Amygdala (tissue), 56 donors: ENCODE measurements at regions not wholly inside any gene's neighbourhood (a gene's known extent, or its start where the extent isn't known, plus 50 kb on each side); places are given as distances from the start of the nearest gene placed in this dataset.
"Not testable (repeated sequence)": the region's sequence is repeated elsewhere in the genome, so short reads cannot be mapped to it uniquely, and the experiment has no call there.

ENCODE experiments used
- DNase-seq, 56 donors: peaks; one replicate each; lab custom pipeline; 2025; lab: John Stamatoyannopoulos, UW

GRCh38 chr12:127455347-127456265 lies 811.4 kb upstream of the TMEM132C start:
- DNase-seq, result no peak

- no peak for DNase-seq
Measured at GRCh38 chr12:127457726-127458125, 809.2 kb upstream of the TMEM132C start.

- no peak for DNase-seq
Measured at GRCh38 chr12:127459166-127459565, 807.8 kb upstream of the TMEM132C start.

- DNase-seq, result no peak
Measured at GRCh38 chr12:127459687-127460086, 807.3 kb upstream of the TMEM132C start.

GRCh38 chr12:127463237-127463636 lies 803.7 kb upstream of the TMEM132C start:
- no peak for DNase-seq

- DNase-seq, result no peak
Measured at GRCh38 chr12:127469331-127469730, 797.6 kb upstream of the TMEM132C start.

- DNase-seq, result no peak
Measured at GRCh38 chr12:127473766-127474165, 793.2 kb upstream of the TMEM132C start.

- DNase-seq, result no peak
Measured at GRCh38 chr12:127479256-127479655, 787.7 kb upstream of the TMEM132C start.

- no peak for DNase-seq
Measured at GRCh38 chr12:127480775-127481314, 786.1 kb upstream of the TMEM132C start.

GRCh38 chr12:127482950-127483349 lies 784.0 kb upstream of the TMEM132C start:
- no peak for DNase-seq

- DNase-seq, result no peak
Measured at GRCh38 chr12:127485528-127485927, 781.4 kb upstream of the TMEM132C start.

- no peak for DNase-seq
Measured at GRCh38 chr12:127487031-127487430, 779.9 kb upstream of the TMEM132C start.

- no peak for DNase-seq
Measured at GRCh38 chr12:127489061-127489460, 777.9 kb upstream of the TMEM132C start.

GRCh38 chr12:127494961-127495915 lies 771.7 kb upstream of the TMEM132C start:
- DNase-seq, result no peak

- DNase-seq, result no peak
Measured at GRCh38 chr12:127496255-127496654, 770.7 kb upstream of the TMEM132C start.

GRCh38 chr12:127500512-127501035 lies 766.4 kb upstream of the TMEM132C start:
- no peak for DNase-seq

GRCh38 chr12:127501916-127502315 lies 765.1 kb upstream of the TMEM132C start:
- no peak for DNase-seq

- no peak for DNase-seq
Measured at GRCh38 chr12:127503246-127503645, 763.7 kb upstream of the TMEM132C start.

- not testable (repeated sequence) for DNase-seq
Measured at GRCh38 chr12:127503996-127504395, 763.0 kb upstream of the TMEM132C start.

- no peak for DNase-seq
Measured at GRCh38 chr12:127504874-127505273, 762.1 kb upstream of the TMEM132C start.

- no peak for DNase-seq
Measured at GRCh38 chr12:127507341-127507740, 759.6 kb upstream of the TMEM132C start.
